ENCODE measurements at regions not wholly inside any gene's neighbourhood (a gene's known extent, or its start where the extent isn't known, plus 50 kb on each side); places are given as distances from the start of the nearest gene placed in this dataset.

GRCh38 chr4:170271723-170272122 is 182.0 kb upstream of the AADAT start:
- peaks cover 23% of the 10 kb centered on the region for H3K36me3 ChIP-seq (ENCODE audit: control insufficient read depth, insufficient read depth, low read length)
- Mint-ChIP-seq H3K4me3 (no peak overlapping the region), H3K27ac (no peak overlapping the region), H3K27me3 (ENCODE audit: insufficient read depth) (peaks cover 3% of the 10 kb centered on the region), H3K36me3 (ENCODE audit: low read depth) (peaks cover 11% of the 10 kb centered on the region), H3K4me1 (no peaks in the 10 kb centered on the region), H3K9me3 (peaks cover 28% of the 10 kb centered on the region)
- H3K4me1 ChIP-seq (ENCODE audit: control insufficient read depth, insufficient read depth, low read length): no peaks in the 10 kb centered on the region
- H3K9ac ChIP-seq (ENCODE audit: extremely low read depth, low read length, poor library complexity, severe bottlenecking): no peak overlapping the region
- no peak for DNase-seq
- no peak overlapping the region for H3K4me3 ChIP-seq (ENCODE audit: low read length)
- no peak for TF ChIP-seq CTCF (conservative IDR thresholded peaks at IDR 0.05)
- no peaks in the 10 kb centered on the region for H3K27me3 ChIP-seq (ENCODE audit: control insufficient read depth, insufficient read depth, low read length, poor library complexity, severe bottlenecking)
- no peak overlapping the region for H3K27ac ChIP-seq (ENCODE audit: low read depth, low read length)
- WGBS, 2 experiments (ENCODE audit: insufficient coverage in 1 of 2, insufficient read length in 1 of 2): 80 to 100% methylated on average over 1 to 2 of the region's 2 CpGs
- H3K9me3 ChIP-seq (ENCODE audit: control insufficient read depth, low read length): peaks cover 15% of the 10 kb centered on the region

GRCh38 chr4:170270628-170271027 is 180.9 kb upstream of the AADAT start:
- DNase-seq: no peak

GRCh38 chr4:170269950-170270349 is 180.2 kb upstream of the AADAT start:
- Mint-ChIP-seq H3K4me1 (no peaks in the 10 kb centered on the region), H3K9me3 (peaks cover 29% of the 10 kb centered on the region), H3K4me3 (no peak overlapping the region), H3K27me3 (ENCODE audit: insufficient read depth) (peaks cover 3% of the 10 kb centered on the region), H3K36me3 (ENCODE audit: low read depth) (peaks cover 13% of the 10 kb centered on the region), H3K27ac (no peak overlapping the region)
- WGBS, 2 experiments (ENCODE audit: insufficient coverage in 1 of 2, insufficient read length in 1 of 2): 80 to 100% methylated on average over 1 to 2 of the region's 2 CpGs
- no peak for DNase-seq
- no peak overlapping the region for H3K27ac ChIP-seq (ENCODE audit: low read depth, low read length)
- H3K27me3 ChIP-seq (ENCODE audit: control insufficient read depth, insufficient read depth, low read length, poor library complexity, severe bottlenecking): no peaks in the 10 kb centered on the region
- peaks cover 18% of the 10 kb centered on the region for H3K36me3 ChIP-seq (ENCODE audit: control insufficient read depth, insufficient read depth, low read length)
- no peaks in the 10 kb centered on the region for H3K4me1 ChIP-seq (ENCODE audit: control insufficient read depth, insufficient read depth, low read length)
- no peak for TF ChIP-seq CTCF (conservative IDR thresholded peaks at IDR 0.05)
- no peak overlapping the region for H3K9ac ChIP-seq (ENCODE audit: extremely low read depth, low read length, poor library complexity, severe bottlenecking)
- H3K9me3 ChIP-seq (ENCODE audit: control insufficient read depth, low read length): peaks cover 15% of the 10 kb centered on the region
- no peak overlapping the region for H3K4me3 ChIP-seq (ENCODE audit: low read length)

More at GRCh38 chr4:170270628-170271027, 180.9 kb upstream of the AADAT start:
- H3K4me3 Mint-ChIP-seq: no peak overlapping the region
- H3K27me3 ChIP-seq (ENCODE audit: control insufficient read depth, insufficient read depth, low read length, poor library complexity, severe bottlenecking): no peaks in the 10 kb centered on the region
- H3K9me3 Mint-ChIP-seq: peaks cover 28% of the 10 kb centered on the region
- no peak overlapping the region for H3K4me3 ChIP-seq (ENCODE audit: low read length)
- no peaks in the 10 kb centered on the region for H3K4me1 ChIP-seq (ENCODE audit: control insufficient read depth, insufficient read depth, low read length)
- no peak overlapping the region for H3K9ac ChIP-seq (ENCODE audit: extremely low read depth, low read length, poor library complexity, severe bottlenecking)
- H3K36me3 Mint-ChIP-seq (ENCODE audit: low read depth): peaks cover 13% of the 10 kb centered on the region
- peaks cover 3% of the 10 kb centered on the region for H3K27me3 Mint-ChIP-seq (ENCODE audit: insufficient read depth)
- no peak overlapping the region for H3K27ac ChIP-seq (ENCODE audit: low read depth, low read length)
- no peak overlapping the region for H3K27ac Mint-ChIP-seq
- peaks cover 18% of the 10 kb centered on the region for H3K36me3 ChIP-seq (ENCODE audit: control insufficient read depth, insufficient read depth, low read length)
- peaks cover 15% of the 10 kb centered on the region for H3K9me3 ChIP-seq (ENCODE audit: control insufficient read depth, low read length)
- no peaks in the 10 kb centered on the region for H3K4me1 Mint-ChIP-seq
- 99 to 100% methylated on average over 1 to 2 of the region's 2 CpGs for WGBS, 2 experiments (ENCODE audit: insufficient coverage in 1 of 2, insufficient read length in 1 of 2)
- no peak for TF ChIP-seq CTCF (conservative IDR thresholded peaks at IDR 0.05)
